KMS-11 (cell line): ENCODE measurements at regions not wholly inside any gene's neighbourhood (a gene's known extent, or its start where the extent isn't known, plus 50 kb on each side); places are given as distances from the start of the nearest gene placed in this dataset.

Source experiments
- H2AFZ ChIP-seq: fragments of 200-600 bp; sonication (generic); 2 replicates; pipeline ENCODE4 v1.6.1; 2016; ENCODE audit warnings: antibody characterized with exemption, mixed run types, low read depth
- H3K27ac ChIP-seq: fragments of 200-600 bp; sonication (generic); 2 replicates; pipeline ENCODE4 v1.6.1; 2016; ENCODE audit warnings: mild to moderate bottlenecking, mixed run types
- H3K27me3 ChIP-seq: fragments of 200-600 bp; sonication (generic); 2 replicates; pipeline ENCODE4 v1.6.1; 2017; ENCODE audit warnings: mild to moderate bottlenecking, low read depth, mixed run types, moderate library complexity; ENCODE audit not compliant: insufficient read depth
- H3K36me3 ChIP-seq: fragments of 200-600 bp; sonication (generic); 2 replicates; pipeline ENCODE4 v1.6.1; 2017; ENCODE audit warnings: mild to moderate bottlenecking, mixed run types; ENCODE audit not compliant: insufficient read depth
- H3K4me1 ChIP-seq: fragments of 200-600 bp; sonication (generic); 2 replicates; pipeline ENCODE4 v1.6.1; 2016; ENCODE audit warnings: mild to moderate bottlenecking, low read depth, mixed run types; ENCODE audit not compliant: poor library complexity, severe bottlenecking
- H3K4me2 ChIP-seq: fragments of 200-600 bp; sonication (generic); 2 replicates; pipeline ENCODE4 v1.7.0; 2016; ENCODE audit warnings: mild to moderate bottlenecking, mixed run types
- H3K4me3 ChIP-seq: fragments of 200-600 bp; sonication (generic); IDR thresholded peaks from 2 replicates; pipeline ENCODE4 v1.6.1; 2017; ENCODE audit warnings: low read depth, low read length, mixed read lengths; ENCODE audit not compliant: insufficient read depth
- H3K79me2 ChIP-seq: fragments of 200-600 bp; sonication (generic); 2 replicates; pipeline ENCODE4 v1.6.1; 2016; ENCODE audit warnings: low read depth, mixed run types; ENCODE audit not compliant: insufficient read depth
- H3K9ac ChIP-seq: fragments of 200-600 bp; sonication (generic); 2 replicates; pipeline ENCODE4 v1.6.1; 2016; ENCODE audit warnings: mild to moderate bottlenecking, mixed run types
- H4K20me1 ChIP-seq: fragments of 200-600 bp; sonication (generic); 2 replicates; pipeline ENCODE4 v1.6.1; 2016; ENCODE audit warnings: mild to moderate bottlenecking, mixed run types; ENCODE audit not compliant: insufficient read depth
- TF ChIP-seq, protein P1 (sequence below): fragments of 200-600 bp; sonication (generic); conservative IDR thresholded peaks from 2 replicates; pipeline ENCODE4 v1.6.1; 2017; ENCODE audit warnings: low read depth, mild to moderate bottlenecking, antibody characterized with exemption, low read length, moderate library complexity, mixed read lengths

DNA sequence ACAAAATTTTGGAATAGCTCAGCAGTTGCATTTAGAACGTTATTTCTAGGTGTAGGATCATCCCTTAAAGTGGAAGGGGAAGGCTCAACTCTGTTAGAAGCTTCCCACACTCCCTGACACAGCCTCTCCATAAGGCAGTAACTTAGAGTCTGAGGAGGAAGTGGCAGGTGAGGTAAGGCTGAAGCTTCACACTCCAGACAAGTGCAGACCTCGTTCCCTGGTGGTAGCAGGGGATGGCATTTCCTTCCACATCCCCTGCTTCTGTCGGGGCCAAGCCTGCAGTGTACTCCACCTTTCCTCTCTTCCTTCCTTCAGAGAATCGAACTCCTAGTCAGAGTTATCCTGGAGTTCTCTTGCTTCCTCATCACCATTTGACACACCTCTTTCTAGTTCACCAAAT lies 224.7 kb downstream of the CYRIA start:
- Histone ChIP-seq H3K4me3 (no peak overlapping the region), H3K27ac (no peak overlapping the region), H3K27me3 (no peaks in the 10 kb centered on the region), H3K4me2 (no peak overlapping the region), H2AFZ (no peak overlapping the region), H3K9ac (no peak overlapping the region), H3K4me1 (peaks cover 10% of the 10 kb centered on the region), H3K36me3 (no peaks in the 10 kb centered on the region), H3K79me2 (no peaks in the 10 kb centered on the region), H4K20me1 (no peaks in the 10 kb centered on the region)
- TF ChIP-seq, protein P1, sequence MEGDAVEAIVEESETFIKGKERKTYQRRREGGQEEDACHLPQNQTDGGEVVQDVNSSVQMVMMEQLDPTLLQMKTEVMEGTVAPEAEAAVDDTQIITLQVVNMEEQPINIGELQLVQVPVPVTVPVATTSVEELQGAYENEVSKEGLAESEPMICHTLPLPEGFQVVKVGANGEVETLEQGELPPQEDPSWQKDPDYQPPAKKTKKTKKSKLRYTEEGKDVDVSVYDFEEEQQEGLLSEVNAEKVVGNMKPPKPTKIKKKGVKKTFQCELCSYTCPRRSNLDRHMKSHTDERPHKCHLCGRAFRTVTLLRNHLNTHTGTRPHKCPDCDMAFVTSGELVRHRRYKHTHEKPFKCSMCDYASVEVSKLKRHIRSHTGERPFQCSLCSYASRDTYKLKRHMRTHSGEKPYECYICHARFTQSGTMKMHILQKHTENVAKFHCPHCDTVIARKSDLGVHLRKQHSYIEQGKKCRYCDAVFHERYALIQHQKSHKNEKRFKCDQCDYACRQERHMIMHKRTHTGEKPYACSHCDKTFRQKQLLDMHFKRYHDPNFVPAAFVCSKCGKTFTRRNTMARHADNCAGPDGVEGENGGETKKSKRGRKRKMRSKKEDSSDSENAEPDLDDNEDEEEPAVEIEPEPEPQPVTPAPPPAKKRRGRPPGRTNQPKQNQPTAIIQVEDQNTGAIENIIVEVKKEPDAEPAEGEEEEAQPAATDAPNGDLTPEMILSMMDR = no peak

DNA sequence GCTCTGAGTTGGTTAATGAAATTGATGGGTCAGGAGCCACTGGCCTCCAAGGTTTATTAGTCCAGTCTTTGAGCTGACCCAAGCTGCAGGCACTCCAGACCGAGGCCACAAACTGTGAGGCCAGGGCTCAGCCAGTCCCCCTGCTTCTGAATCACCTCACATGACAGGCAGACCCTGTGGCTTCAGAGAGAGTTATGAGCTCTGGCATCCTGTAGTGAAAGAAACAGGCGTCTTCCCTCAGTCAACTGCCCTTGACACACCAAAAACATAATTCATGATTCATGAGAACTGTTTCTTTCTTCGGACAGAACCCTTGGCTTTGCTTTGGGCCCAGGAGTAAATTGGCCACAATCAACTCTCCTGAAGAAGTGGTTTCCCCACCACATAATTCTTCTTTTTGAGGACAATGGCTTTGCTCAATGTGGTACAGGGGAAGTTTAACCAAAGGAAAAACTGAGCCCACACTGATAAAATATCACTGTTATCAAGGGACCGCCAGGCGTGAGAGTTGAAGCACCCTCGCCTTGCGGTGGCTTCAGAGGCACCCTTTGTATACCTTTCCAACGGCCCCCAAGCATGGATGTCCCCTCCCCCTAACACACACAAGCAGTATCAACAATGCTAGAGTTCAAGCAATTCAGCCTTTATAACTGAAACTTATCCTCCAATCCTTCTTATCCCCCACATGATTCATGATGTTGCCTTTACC lies 226.9 kb downstream of the CYRIA start:
- Histone ChIP-seq H3K79me2 (no peaks in the 10 kb centered on the region), H3K4me3 (no peak overlapping the region), H3K27ac (no peak overlapping the region), H3K4me1 (peaks cover 10% of the 10 kb centered on the region), H3K36me3 (no peaks in the 10 kb centered on the region), H3K4me2 (no peak overlapping the region), H4K20me1 (no peaks in the 10 kb centered on the region), H2AFZ (no peak overlapping the region), H3K9ac (no peak overlapping the region), H3K27me3 (no peaks in the 10 kb centered on the region)
- TF ChIP-seq, protein P1 = no peak

DNA sequence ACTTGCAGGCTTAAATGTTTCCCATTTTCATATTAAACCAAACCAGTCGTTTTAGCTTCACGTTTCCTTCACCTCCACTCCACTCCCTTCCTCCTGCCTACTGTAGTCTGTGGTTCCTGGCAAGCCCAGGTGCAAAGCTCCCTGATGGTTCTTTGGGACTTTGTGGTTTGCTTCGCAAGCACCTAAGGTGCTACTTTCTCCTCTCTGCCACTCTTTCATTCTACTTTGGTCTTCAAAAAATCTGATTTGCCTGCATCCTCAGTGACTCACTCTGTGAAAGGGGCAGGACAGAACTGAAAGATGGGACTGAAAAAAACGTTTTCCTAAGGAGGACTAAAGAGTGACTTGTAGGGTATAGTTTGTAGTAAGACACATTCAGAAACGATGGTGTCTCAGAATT lies 228.4 kb downstream of the CYRIA start:
- Histone ChIP-seq H3K27ac (no peak overlapping the region), H3K27me3 (no peaks in the 10 kb centered on the region), H3K79me2 (no peaks in the 10 kb centered on the region), H2AFZ (no peak overlapping the region), H3K36me3 (no peaks in the 10 kb centered on the region), H4K20me1 (no peaks in the 10 kb centered on the region), H3K4me2 (no peak overlapping the region; the same call in 1 of the 2 replicates), H3K4me3 (no peak overlapping the region), H3K9ac (no peak overlapping the region), H3K4me1 (peaks cover 10% of the 10 kb centered on the region)
- TF ChIP-seq, protein P1 = no peak

DNA sequence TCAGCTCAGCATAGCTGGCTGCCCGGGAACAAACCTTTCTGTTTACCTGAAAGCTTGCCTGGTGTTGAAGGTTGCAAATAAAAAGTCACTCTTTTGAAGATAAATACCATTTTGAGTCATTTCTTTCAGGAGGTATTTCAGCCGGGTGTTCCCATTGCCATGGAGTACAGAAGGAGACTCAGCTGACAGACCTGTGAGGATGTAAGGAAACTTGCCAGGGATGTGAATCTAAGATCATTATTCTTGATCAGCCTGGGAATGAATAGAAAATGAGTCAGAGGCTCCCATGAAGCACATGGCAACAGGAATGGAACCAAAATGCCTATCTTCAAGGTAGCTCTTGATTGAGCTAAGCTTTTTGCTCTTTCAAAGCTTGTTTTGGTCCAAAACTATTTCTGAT lies 231.2 kb downstream of the CYRIA start:
- Histone ChIP-seq H2AFZ (no peak overlapping the region), H3K27me3 (no peaks in the 10 kb centered on the region), H3K4me2 (no peak overlapping the region), H4K20me1 (no peaks in the 10 kb centered on the region), H3K9ac (no peak overlapping the region), H3K4me3 (no peak overlapping the region), H3K4me1 (peaks cover 10% of the 10 kb centered on the region), H3K27ac (no peak overlapping the region), H3K36me3 (no peaks in the 10 kb centered on the region), H3K79me2 (no peaks in the 10 kb centered on the region)
- TF ChIP-seq, protein P1 = no peak
